Ovary (tissue), 7 donors: ENCODE measurements at regions not wholly inside any gene's neighbourhood (a gene's known extent, or its start where the extent isn't known, plus 50 kb on each side); places are given as distances from the start of the nearest gene placed in this dataset.
"Not testable (repeated sequence)": the region's sequence is repeated elsewhere in the genome, so short reads cannot be mapped to it uniquely, and the experiment has no call there.

Source experiments
- DNase-seq, 5 donors: peaks; one replicate each; pipeline ENCODE4 v3.0.0-alpha.2; 2019 to 2020
- H3K27ac ChIP-seq, 2 donors: fragments of 200-600 bp; one replicate each; pipeline versions ENCODE4 v1.5.1 to v1.8.0; 2019 to 2022
- H3K27me3 ChIP-seq: fragments of 200-600 bp; one replicate; pipeline ENCODE4 v1.8.0; 2022
- H3K36me3 ChIP-seq: fragments of 200-600 bp; sonication (generic); one replicate; pipeline ENCODE4 v1.5.1; 2019
- H3K4me1 ChIP-seq: one replicate; pipeline ENCODE4 v1.8.1; 2013; ENCODE audit warnings: mild to moderate bottlenecking, moderate library complexity; ENCODE audit not compliant: insufficient read depth
- H3K4me3 ChIP-seq: fragments of 200-600 bp; sonication (generic); one replicate; pipeline ENCODE4 v1.5.1; 2017
- H3K9me3 ChIP-seq, 2 donors: fragments of 200-600 bp in 1 of 2; sonication (generic) in 1 of 2; one replicate each; pipeline versions ENCODE4 v1.5.1 to v1.8.1; 2013 to 2019; ENCODE audit warnings: mild to moderate bottlenecking in 1 of 2, moderate library complexity in 1 of 2
- EP300 ChIP-seq: sonication (generic); formaldehyde crosslinking; IDR thresholded peaks from one replicate; pipeline ENCODE4 v1.6.1; 2017; ENCODE audit warnings: antibody characterized with exemption
- POLR2A ChIP-seq: fragments of 450-650 bp; IDR thresholded peaks from one replicate; pipeline ENCODE4 v1.6.1; 2017; ENCODE audit warnings: antibody characterized with exemption, mild to moderate bottlenecking, moderate library complexity
- WGBS, 3 donors: extraction: QIAGEN DNeasy Blood & Tissue Kit in 1 of 3; methylation state at CpG; one replicate each; pipeline versions ENCODE4 v1.1.5 to v1.1.7; 2013 to 2017; 5-methylcytosine and 5-hydroxymethylcytosine counted together
- intact Hi-C, 4 donors: fragments of 100-400 bp; cut with DNase I; formaldehyde crosslinking; loops; one replicate each; pipeline versions ENCODE4 v1.11.0 to v1.15.1; 2022 to 2023
- TF ChIP-seq, protein P1 (sequence below), 3 donors: fragments of 450-650 bp in 2 of 3; fragments of 200-600 bp in 1 of 3; IDR thresholded peaks; one replicate each; pipeline versions ENCODE4 v1.5.1 to v1.8.0; 2016 to 2022; ENCODE audit warnings: antibody characterized with exemption in 3 of 3, mild to moderate bottlenecking in 1 of 3
- donor health status: DM: no; HTN: no; CAD: no; lungs with moderate emphysema.
- donor health status: DM: no; HTN: no; CAD: no.
- donor health status: Bipolar disorder and iron deficiency.
- donor health status: DM: no; HTN: no; CAD: no.
- donor health status: DM: yes; HTN: yes; CAD: no.

- WGBS, 3 donors: 93 to 96% (median 96%) methylated on average over 9 of the region's 9 CpGs
- Histone ChIP-seq H3K4me1 (no peaks in the 10 kb centered on the region), H3K4me3 (no peak overlapping the region), H3K27ac (no peak overlapping the region), H3K9me3 (no peaks in the 10 kb centered on the region), H3K36me3 (no peaks in the 10 kb centered on the region), H3K27me3 (no peaks in the 10 kb centered on the region)
- no peak for TF ChIP-seq POLR2A
- TF ChIP-seq, protein P1, sequence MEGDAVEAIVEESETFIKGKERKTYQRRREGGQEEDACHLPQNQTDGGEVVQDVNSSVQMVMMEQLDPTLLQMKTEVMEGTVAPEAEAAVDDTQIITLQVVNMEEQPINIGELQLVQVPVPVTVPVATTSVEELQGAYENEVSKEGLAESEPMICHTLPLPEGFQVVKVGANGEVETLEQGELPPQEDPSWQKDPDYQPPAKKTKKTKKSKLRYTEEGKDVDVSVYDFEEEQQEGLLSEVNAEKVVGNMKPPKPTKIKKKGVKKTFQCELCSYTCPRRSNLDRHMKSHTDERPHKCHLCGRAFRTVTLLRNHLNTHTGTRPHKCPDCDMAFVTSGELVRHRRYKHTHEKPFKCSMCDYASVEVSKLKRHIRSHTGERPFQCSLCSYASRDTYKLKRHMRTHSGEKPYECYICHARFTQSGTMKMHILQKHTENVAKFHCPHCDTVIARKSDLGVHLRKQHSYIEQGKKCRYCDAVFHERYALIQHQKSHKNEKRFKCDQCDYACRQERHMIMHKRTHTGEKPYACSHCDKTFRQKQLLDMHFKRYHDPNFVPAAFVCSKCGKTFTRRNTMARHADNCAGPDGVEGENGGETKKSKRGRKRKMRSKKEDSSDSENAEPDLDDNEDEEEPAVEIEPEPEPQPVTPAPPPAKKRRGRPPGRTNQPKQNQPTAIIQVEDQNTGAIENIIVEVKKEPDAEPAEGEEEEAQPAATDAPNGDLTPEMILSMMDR (IDR thresholded peaks at IDR 0.05): no peak
- TF ChIP-seq EP300: no peak
- DNase-seq: no peak
- intact Hi-C loops: no loop called here
Observed at GRCh38 chr3:164018500-164018899, 1059.8 kb downstream of the SI start.

DNA sequence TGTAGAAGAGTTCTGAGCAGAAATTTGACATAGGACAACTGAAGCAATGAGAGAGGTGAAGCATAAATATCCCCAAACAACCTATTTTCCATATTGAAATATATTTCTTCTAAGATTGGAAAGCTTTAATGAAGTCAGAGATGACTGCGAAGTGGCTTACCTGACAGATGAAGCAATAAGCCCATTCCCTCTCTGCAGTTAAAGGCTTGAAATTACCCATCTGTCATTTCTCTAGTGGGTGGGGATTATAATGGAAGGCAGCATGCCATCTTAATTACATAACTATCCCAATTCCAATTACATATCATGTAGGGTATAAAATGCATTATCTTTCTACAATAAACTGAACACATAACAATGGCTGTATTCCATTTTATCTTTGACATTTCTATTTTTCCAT is 1070.5 kb downstream of the SI start:
- 91 to 100% (median 92%) methylated on average over 1 of the region's 1 CpG for WGBS, 3 donors
- Histone ChIP-seq H3K27ac (no peak overlapping the region), H3K36me3 (no peaks in the 10 kb centered on the region), H3K9me3 (no peaks in the 10 kb centered on the region), H3K4me1 (no peaks in the 10 kb centered on the region), H3K27me3 (no peaks in the 10 kb centered on the region), H3K4me3 (no peak overlapping the region)
- TF ChIP-seq, protein P1 (IDR thresholded peaks at IDR 0.05): no peak
- TF ChIP-seq EP300 (no peak), POLR2A (no peak)
- no peak for DNase-seq
- intact Hi-C loops: no loop called here

GRCh38 chr3:164004205-164004604 is 1074.1 kb downstream of the SI start:
- TF ChIP-seq, protein P1 (IDR thresholded peaks at IDR 0.05): no peak
- no peak for TF ChIP-seq POLR2A
- TF ChIP-seq EP300: no peak
- no peak overlapping the region for H3K4me3 ChIP-seq
- H3K4me1 ChIP-seq: no peaks in the 10 kb centered on the region
- H3K27me3 ChIP-seq: no peaks in the 10 kb centered on the region
- H3K27ac ChIP-seq: no peak overlapping the region
- no peaks in the 10 kb centered on the region for H3K9me3 ChIP-seq
- no peaks in the 10 kb centered on the region for H3K36me3 ChIP-seq
- DNase-seq: no peak
- 88 to 97% (median 96%) methylated on average over 22 of the region's 22 CpGs for WGBS, 3 donors
- intact Hi-C loops: no loop called here

DNA sequence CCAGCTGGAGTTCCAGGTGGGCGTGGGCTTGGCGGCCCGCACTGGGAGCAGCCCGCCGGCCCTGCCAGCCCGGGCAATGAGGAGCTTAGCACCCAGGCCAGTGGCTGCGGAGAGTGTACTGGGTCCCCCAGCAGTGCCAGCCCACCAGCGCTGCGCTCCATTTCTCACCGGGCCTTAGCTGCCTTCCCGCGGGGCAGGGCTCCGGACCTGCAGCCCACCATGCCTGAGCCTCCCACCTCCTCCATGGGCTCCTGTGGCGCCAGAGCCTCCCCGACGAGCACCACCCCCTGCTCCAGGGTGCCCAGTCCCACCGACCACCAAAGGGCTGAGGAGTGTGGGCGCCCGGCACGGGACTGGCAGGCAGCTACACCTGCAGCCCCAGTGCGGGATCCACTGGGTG is 1075.3 kb downstream of the SI start:
- intact Hi-C loops: not testable (repeated sequence)
- 92 to 93% (median 92%) methylated on average over 18 to 21 of the region's 21 CpGs for WGBS, 3 donors

DNA sequence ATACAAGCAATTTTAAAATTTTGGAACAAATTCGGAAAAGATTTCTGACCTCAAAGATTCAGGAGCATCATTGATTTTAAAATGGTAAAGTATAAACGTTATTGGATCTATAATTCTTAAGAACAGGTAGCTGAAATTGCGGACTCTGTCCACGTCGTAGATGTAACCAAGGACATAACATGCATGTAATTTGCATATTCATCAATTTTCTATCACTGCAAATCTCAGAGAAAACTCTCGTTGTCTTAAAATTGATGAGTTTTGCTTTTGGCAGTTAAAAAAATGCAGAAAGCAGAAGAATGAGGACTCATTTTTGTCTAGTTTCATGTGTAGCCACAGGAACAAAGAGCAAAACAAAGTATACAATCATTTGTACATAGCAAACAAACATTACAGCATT is 1094.4 kb downstream of the SI start:
- Histone ChIP-seq H3K27ac (no peak overlapping the region), H3K4me3 (no peak overlapping the region), H3K27me3 (no peaks in the 10 kb centered on the region), H3K9me3 (no peaks in the 10 kb centered on the region), H3K4me1 (no peaks in the 10 kb centered on the region), H3K36me3 (no peaks in the 10 kb centered on the region)
- WGBS, 3 donors: 82 to 88% (median 86%) methylated on average over 6 of the region's 6 CpGs
- intact Hi-C loops: no loop called here
- DNase-seq: no peak
- TF ChIP-seq POLR2A (no peak), EP300 (no peak)
- TF ChIP-seq, protein P1 (IDR thresholded peaks at IDR 0.05): no peak

More for the DNA sequence above, 1075.3 kb downstream of the SI start:
- H3K36me3 ChIP-seq, H3K27ac ChIP-seq, H3K4me1 ChIP-seq, H3K9me3 ChIP-seq, DNase-seq, H3K27me3 ChIP-seq, H3K4me3 ChIP-seq: not testable (repeated sequence)
